ENCODE measurements at regions not wholly inside any gene's neighbourhood (a gene's known extent, or its start where the extent isn't known, plus 50 kb on each side); places are given as distances from the start of the nearest gene placed in this dataset.

- no peak for DNase-seq
- CTCF ChIA-PET = no interaction called here
- Histone ChIP-seq H3K9ac (no peak overlapping the region), H3K4me3 (ENCODE audit: low read depth in 2 of 2, low read length in 1 of 2) (no peak overlapping the region), H2AFZ (ENCODE audit: low read depth) (no peak overlapping the region), H4K20me1 (ENCODE audit: insufficient read depth) (no peaks in the 10 kb centered on the region), H3K9me2 (no peaks in the 10 kb centered on the region), H3K4me2 (no peak overlapping the region), H3K79me2 (ENCODE audit: insufficient read depth) (no peaks in the 10 kb centered on the region), H3K9me3 (no peaks in the 10 kb centered on the region), H3K27me3 (ENCODE audit: insufficient read depth) (no peaks in the 10 kb centered on the region), H3F3A (replicated peaks; ENCODE audit: insufficient read depth) (no peaks in the 10 kb centered on the region), H3K27ac (ENCODE audit: low read depth in 2 of 2, low read length in 1 of 2) (no peak overlapping the region), H3K4me1 (ENCODE audit: control insufficient read depth in 1 of 2, insufficient read depth in 2 of 2, low read depth in 1 of 2, low read length in 1 of 2) (peaks cover 0 to 4% of the 10 kb centered on the region in 2 experiments; a peak in 2 of 4 replicates), H3K36me3 (replicated peaks in 1 of 2; ENCODE audit: control insufficient read depth in 1 of 2, insufficient read depth in 2 of 2, low read length in 1 of 2) (no peaks in the 10 kb centered on the region)
- TF ChIP-seq PBX3 (IDR thresholded peaks at IDR 0.05) (no peak), RCOR1 (IDR thresholded peaks at IDR 0.05; ENCODE audit: low read length) (no peak), NRF1 (IDR thresholded peaks at IDR 0.05; ENCODE audit: low read depth, low read length) (no peak), ELF1 (IDR thresholded peaks at IDR 0.05) (no peak), EP300 (IDR thresholded peaks at IDR 0.05; ENCODE audit: borderline replicate concordance in 1 of 2, low read depth in 1 of 2, low read length in 1 of 2) (no peak), TEAD4 (IDR thresholded peaks at IDR 0.05; ENCODE audit: borderline replicate concordance, insufficient read depth) (no peak), USF1 (IDR thresholded peaks at IDR 0.05; ENCODE audit: borderline replicate concordance, low read depth) (no peak), TAF1 (IDR thresholded peaks at IDR 0.05; ENCODE audit: borderline replicate concordance, low read depth, low read length) (no peak), GABPA (IDR thresholded peaks at IDR 0.05; ENCODE audit: low read depth) (no peak), SIN3A (IDR thresholded peaks at IDR 0.05; ENCODE audit: borderline replicate concordance, low read depth, low read length) (no peak)
- WGBS (ENCODE audit: low lambda C conversion rate) = 21% methylated on average over 1 of the region's 1 CpG
- POLR2A ChIA-PET = no interaction called here
These were observed 361.8 kb upstream of the CPEB2 start for GRCh38 chr4:14640476-14640875.

GRCh38 chr4:14641871-14642270, 360.4 kb upstream of the CPEB2 start:
- Histone ChIP-seq H3K36me3 (replicated peaks in 1 of 2; ENCODE audit: control insufficient read depth in 1 of 2, insufficient read depth in 2 of 2, low read length in 1 of 2) (no peaks in the 10 kb centered on the region), H3F3A (replicated peaks; ENCODE audit: insufficient read depth) (no peaks in the 10 kb centered on the region), H3K79me2 (ENCODE audit: insufficient read depth) (no peaks in the 10 kb centered on the region), H3K4me1 (ENCODE audit: control insufficient read depth in 1 of 2, insufficient read depth in 2 of 2, low read depth in 1 of 2, low read length in 1 of 2) (peaks cover 0 to 4% of the 10 kb centered on the region in 2 experiments; a peak in 2 of 4 replicates), H4K20me1 (ENCODE audit: insufficient read depth) (no peaks in the 10 kb centered on the region), H3K9ac (no peak overlapping the region), H2AFZ (ENCODE audit: low read depth) (no peak overlapping the region), H3K9me2 (no peaks in the 10 kb centered on the region), H3K27ac (ENCODE audit: low read depth in 2 of 2, low read length in 1 of 2) (no peak overlapping the region), H3K4me3 (ENCODE audit: low read depth in 2 of 2, low read length in 1 of 2) (no peak overlapping the region), H3K4me2 (no peak overlapping the region), H3K9me3 (no peaks in the 10 kb centered on the region), H3K27me3 (ENCODE audit: insufficient read depth) (no peaks in the 10 kb centered on the region)
- ChIA-PET POLR2A (no interaction called here), CTCF (interaction anchor here (1.0 kb wide), 1 partner anchor 16 kb away, joined by 3 read pairs; no protein-coding TSS in a partner anchor)
- no peak for DNase-seq
- WGBS (ENCODE audit: low lambda C conversion rate) = 80% methylated on average over 2 of the region's 2 CpGs
- TF ChIP-seq RCOR1 (IDR thresholded peaks at IDR 0.05; ENCODE audit: low read length) (no peak), REST (IDR thresholded peaks at IDR 0.05; ENCODE audit: low read depth, low read length) (no peak), MEF2A (IDR thresholded peaks at IDR 0.05; ENCODE audit: borderline replicate concordance, low read depth) (no peak), EZH2phosphoT487 (IDR thresholded peaks at IDR 0.05; ENCODE audit: borderline replicate concordance, low read depth) (no peak), POLR2AphosphoS5 (IDR thresholded peaks at IDR 0.05; ENCODE audit: low read depth, low read length) (no peak), FOSL2 (IDR thresholded peaks at IDR 0.05; ENCODE audit: borderline replicate concordance, low read depth) (no peak), RXRA (IDR thresholded peaks at IDR 0.05; ENCODE audit: borderline replicate concordance, low read depth) (no peak), EP300 (IDR thresholded peaks at IDR 0.05; ENCODE audit: borderline replicate concordance in 1 of 2, low read depth in 1 of 2, low read length in 1 of 2) (no peak), FOXJ3 (CRISPR knock-in tag; IDR thresholded peaks at IDR 0.05) (no peak), TAF1 (IDR thresholded peaks at IDR 0.05; ENCODE audit: borderline replicate concordance, low read depth, low read length) (no peak), CTCF (IDR thresholded peaks at IDR 0.05) (no peak), FOXM1 (IDR thresholded peaks at IDR 0.05; ENCODE audit: low read depth) (no peak), NFIC (IDR thresholded peaks at IDR 0.05; ENCODE audit: borderline replicate concordance) (no peak), YY1 (IDR thresholded peaks at IDR 0.05; ENCODE audit: low read depth) (no peak), MXI1 (IDR thresholded peaks at IDR 0.05; ENCODE audit: low read depth, low read length) (no peak)

Measured in SK-N-SH (cell line).